ENCODE measurements at regions not wholly inside any gene's neighbourhood (a gene's known extent, or its start where the extent isn't known, plus 50 kb on each side); places are given as distances from the start of the nearest gene placed in this dataset.

DNA sequence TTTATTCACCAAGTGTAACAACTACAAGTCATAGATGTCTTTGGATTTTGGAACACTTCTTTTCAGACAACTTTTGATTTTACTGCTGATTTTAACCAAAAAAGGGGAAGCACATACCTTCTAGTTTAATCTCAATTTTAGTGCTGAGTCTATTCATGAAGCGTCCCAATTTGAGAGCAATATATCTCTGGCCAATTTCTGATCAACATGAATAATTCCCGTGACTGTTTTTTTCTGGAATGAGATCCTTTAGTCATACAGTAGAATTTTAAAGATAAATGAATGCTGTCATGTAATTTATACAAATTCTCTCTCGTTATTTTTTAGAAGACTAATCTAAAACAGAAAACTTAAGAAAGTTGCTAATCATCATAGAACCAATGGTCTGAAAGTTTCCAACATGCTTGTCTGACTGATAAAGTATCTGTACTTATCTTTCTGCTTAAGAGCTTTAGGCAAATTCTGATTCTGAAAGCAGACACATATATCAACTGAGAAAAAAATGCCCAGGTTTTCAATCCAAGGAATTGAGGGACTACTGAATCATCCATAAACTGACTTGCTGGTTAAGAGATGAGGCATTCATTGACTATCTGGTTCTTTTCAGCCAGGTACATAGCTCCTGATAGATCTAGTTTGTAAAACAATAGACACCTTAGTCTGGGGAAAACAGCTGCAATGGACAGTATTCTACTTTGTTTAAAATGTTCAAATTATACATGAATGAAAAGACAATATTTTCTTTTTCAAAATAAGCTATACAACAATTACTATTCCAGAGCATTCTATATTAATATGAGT lies 657.5 kb downstream of the RFPL4B start:
- no peak overlapping the region for H3K4me3 ChIP-seq (ENCODE audit: low read depth in 2 of 2, low read length in 2 of 2)
- no TSS peak for BruUV-seq (replicated peaks)
- ChIA-PET POLR2A (no interaction called here), CTCF (interaction anchor here (0.6 kb wide), 1 partner anchor 875 kb away, joined by 4 read pairs; no protein-coding TSS in a partner anchor)
- H3K4me1 ChIP-seq (ENCODE audit: control insufficient read depth, insufficient read depth, low read length): no peaks in the 10 kb centered on the region
- H3K27me3 ChIP-seq (ENCODE audit: control insufficient read depth, insufficient read depth, low read length): no peaks in the 10 kb centered on the region
- TF ChIP-seq, protein P1, sequence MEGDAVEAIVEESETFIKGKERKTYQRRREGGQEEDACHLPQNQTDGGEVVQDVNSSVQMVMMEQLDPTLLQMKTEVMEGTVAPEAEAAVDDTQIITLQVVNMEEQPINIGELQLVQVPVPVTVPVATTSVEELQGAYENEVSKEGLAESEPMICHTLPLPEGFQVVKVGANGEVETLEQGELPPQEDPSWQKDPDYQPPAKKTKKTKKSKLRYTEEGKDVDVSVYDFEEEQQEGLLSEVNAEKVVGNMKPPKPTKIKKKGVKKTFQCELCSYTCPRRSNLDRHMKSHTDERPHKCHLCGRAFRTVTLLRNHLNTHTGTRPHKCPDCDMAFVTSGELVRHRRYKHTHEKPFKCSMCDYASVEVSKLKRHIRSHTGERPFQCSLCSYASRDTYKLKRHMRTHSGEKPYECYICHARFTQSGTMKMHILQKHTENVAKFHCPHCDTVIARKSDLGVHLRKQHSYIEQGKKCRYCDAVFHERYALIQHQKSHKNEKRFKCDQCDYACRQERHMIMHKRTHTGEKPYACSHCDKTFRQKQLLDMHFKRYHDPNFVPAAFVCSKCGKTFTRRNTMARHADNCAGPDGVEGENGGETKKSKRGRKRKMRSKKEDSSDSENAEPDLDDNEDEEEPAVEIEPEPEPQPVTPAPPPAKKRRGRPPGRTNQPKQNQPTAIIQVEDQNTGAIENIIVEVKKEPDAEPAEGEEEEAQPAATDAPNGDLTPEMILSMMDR (IDR thresholded peaks at IDR 0.05): no peak
- no peak for TF ChIP-seq POLR2AphosphoS5 (IDR thresholded peaks at IDR 0.05; ENCODE audit: low read depth, low read length)
- TF ChIP-seq, protein P2, sequence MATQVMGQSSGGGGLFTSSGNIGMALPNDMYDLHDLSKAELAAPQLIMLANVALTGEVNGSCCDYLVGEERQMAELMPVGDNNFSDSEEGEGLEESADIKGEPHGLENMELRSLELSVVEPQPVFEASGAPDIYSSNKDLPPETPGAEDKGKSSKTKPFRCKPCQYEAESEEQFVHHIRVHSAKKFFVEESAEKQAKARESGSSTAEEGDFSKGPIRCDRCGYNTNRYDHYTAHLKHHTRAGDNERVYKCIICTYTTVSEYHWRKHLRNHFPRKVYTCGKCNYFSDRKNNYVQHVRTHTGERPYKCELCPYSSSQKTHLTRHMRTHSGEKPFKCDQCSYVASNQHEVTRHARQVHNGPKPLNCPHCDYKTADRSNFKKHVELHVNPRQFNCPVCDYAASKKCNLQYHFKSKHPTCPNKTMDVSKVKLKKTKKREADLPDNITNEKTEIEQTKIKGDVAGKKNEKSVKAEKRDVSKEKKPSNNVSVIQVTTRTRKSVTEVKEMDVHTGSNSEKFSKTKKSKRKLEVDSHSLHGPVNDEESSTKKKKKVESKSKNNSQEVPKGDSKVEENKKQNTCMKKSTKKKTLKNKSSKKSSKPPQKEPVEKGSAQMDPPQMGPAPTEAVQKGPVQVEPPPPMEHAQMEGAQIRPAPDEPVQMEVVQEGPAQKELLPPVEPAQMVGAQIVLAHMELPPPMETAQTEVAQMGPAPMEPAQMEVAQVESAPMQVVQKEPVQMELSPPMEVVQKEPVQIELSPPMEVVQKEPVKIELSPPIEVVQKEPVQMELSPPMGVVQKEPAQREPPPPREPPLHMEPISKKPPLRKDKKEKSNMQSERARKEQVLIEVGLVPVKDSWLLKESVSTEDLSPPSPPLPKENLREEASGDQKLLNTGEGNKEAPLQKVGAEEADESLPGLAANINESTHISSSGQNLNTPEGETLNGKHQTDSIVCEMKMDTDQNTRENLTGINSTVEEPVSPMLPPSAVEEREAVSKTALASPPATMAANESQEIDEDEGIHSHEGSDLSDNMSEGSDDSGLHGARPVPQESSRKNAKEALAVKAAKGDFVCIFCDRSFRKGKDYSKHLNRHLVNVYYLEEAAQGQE (IDR thresholded peaks at IDR 0.05; ENCODE audit: insufficient read depth in 1 of 2, low read depth in 2 of 2, low read length in 1 of 2): no peak
- TF ChIP-seq SIN3A (IDR thresholded peaks at IDR 0.05; ENCODE audit: borderline replicate concordance, insufficient read depth, low read depth, low read length): no peak
- TF ChIP-seq TCF7L2 (IDR thresholded peaks at IDR 0.05; ENCODE audit: low read depth, low read length): no peak
- H3K27ac ChIP-seq (ENCODE audit: low read length): no peak overlapping the region
- H3K36me3 ChIP-seq (ENCODE audit: control insufficient read depth, insufficient read depth, low read length): no peaks in the 10 kb centered on the region
- intact Hi-C loops (cut with micrococcal nuclease; ENCODE audit: unreplicated experiment): no loop called here
- ATAC-seq: no peak
- in situ Hi-C loops (cut with HindIII; ENCODE audit: low pct_unique_long_range_greater_than_20kb, low sequenced_read_pairs): no loop called here
- H3K9me3 ChIP-seq (ENCODE audit: control insufficient read depth, insufficient read depth, low read depth, low read length): no peaks in the 10 kb centered on the region
- DNase-seq (ENCODE audit: low read depth, low spot score): no peak

DNA sequence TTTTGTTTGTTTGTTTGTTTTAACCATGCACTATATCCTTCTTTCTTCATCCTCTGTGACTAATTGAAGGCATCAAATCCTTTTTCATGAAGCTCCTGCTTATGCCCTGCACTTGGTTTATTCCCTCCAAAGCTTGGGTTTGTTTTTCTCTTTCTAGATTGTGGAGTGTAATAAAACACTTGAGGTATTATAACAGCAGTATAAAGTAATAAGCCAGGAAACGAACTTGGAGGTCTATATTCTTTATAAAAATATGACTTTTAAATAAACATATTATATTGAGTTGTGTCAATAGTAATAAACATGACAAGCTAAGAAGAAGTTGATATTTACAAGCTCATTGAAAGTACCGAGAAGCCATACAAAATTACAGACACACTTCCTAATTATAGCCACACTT lies 659.4 kb downstream of the RFPL4B start:
- H3K9me3 ChIP-seq (ENCODE audit: control insufficient read depth, insufficient read depth, low read depth, low read length): no peaks in the 10 kb centered on the region
- DNase-seq (ENCODE audit: low read depth, low spot score) (no peak), ATAC-seq (no peak)
- H3K27me3 ChIP-seq (ENCODE audit: control insufficient read depth, insufficient read depth, low read length): no peaks in the 10 kb centered on the region
- no peaks in the 10 kb centered on the region for H3K36me3 ChIP-seq (ENCODE audit: control insufficient read depth, insufficient read depth, low read length)
- CTCF ChIA-PET: interaction anchor here (0.7 kb wide), 1 partner anchor 130 kb away, joined by 7 read pairs; no protein-coding TSS in a partner anchor
- TF ChIP-seq, protein P1 (IDR thresholded peaks at IDR 0.05): no peak
- TF ChIP-seq SIN3A (IDR thresholded peaks at IDR 0.05; ENCODE audit: borderline replicate concordance, insufficient read depth, low read depth, low read length) (no peak), TCF7L2 (IDR thresholded peaks at IDR 0.05; ENCODE audit: low read depth, low read length) (no peak), POLR2AphosphoS5 (IDR thresholded peaks at IDR 0.05; ENCODE audit: low read depth, low read length) (no peak)
- TF ChIP-seq, protein P2 (IDR thresholded peaks at IDR 0.05; ENCODE audit: insufficient read depth in 1 of 2, low read depth in 2 of 2, low read length in 1 of 2): no peak
- intact Hi-C loops (cut with micrococcal nuclease; ENCODE audit: unreplicated experiment) (no loop called here), in situ Hi-C loops (cut with HindIII; ENCODE audit: low pct_unique_long_range_greater_than_20kb, low sequenced_read_pairs) (no loop called here)
- no peaks in the 10 kb centered on the region for H3K4me1 ChIP-seq (ENCODE audit: control insufficient read depth, insufficient read depth, low read length)
- no TSS peak for BruUV-seq (replicated peaks)
- no peak overlapping the region for H3K4me3 ChIP-seq (ENCODE audit: low read depth in 2 of 2, low read length in 2 of 2)
- POLR2A ChIA-PET: interaction anchor here (0.5 kb wide), 1 partner anchor 920 kb away, joined by 5 read pairs; no protein-coding TSS in a partner anchor
- no peak overlapping the region for H3K27ac ChIP-seq (ENCODE audit: low read length)
